ENCODE measurements at regions not wholly inside any gene's neighbourhood (a gene's known extent, or its start where the extent isn't known, plus 50 kb on each side); places are given as distances from the start of the nearest gene placed in this dataset.
A peak's percentile ranks its signal among the peaks of the same experiment; 100 is the strongest.
"Not testable (repeated sequence)": the region's sequence is repeated elsewhere in the genome, so short reads cannot be mapped to it uniquely, and the experiment has no call there.

- TF ChIP-seq CTCF (conservative IDR thresholded peaks at IDR 0.05), result no peak
Measured at GRCh38 chr5:163342306-163342705, 95.1 kb upstream of the CCNG1 start.

GRCh38 chr5:163345216-163345615, 92.2 kb upstream of the CCNG1 start:
- TF ChIP-seq CTCF (conservative IDR thresholded peaks at IDR 0.05), result no peak

More at GRCh38 chr5:163342306-163342705, 95.1 kb upstream of the CCNG1 start:
- H3K27ac ChIP-seq, result no peak overlapping the region

GRCh38 chr5:163347671-163348070, 89.7 kb upstream of the CCNG1 start:
- TF ChIP-seq CTCF (conservative IDR thresholded peaks at IDR 0.05), result peak; percentile 81
- no peak overlapping the region for H3K27ac ChIP-seq

More at GRCh38 chr5:163345216-163345615, 92.2 kb upstream of the CCNG1 start:
- H3K27ac ChIP-seq, result no peak overlapping the region

GRCh38 chr5:163350083-163350482, 87.3 kb upstream of the CCNG1 start:
- H3K27ac ChIP-seq, result no peak overlapping the region
- no peak for TF ChIP-seq CTCF (conservative IDR thresholded peaks at IDR 0.05)

GRCh38 chr5:163352531-163352930, 84.9 kb upstream of the CCNG1 start:
- no peak overlapping the region for H3K27ac ChIP-seq
- no peak for TF ChIP-seq CTCF (conservative IDR thresholded peaks at IDR 0.05)

- not testable (repeated sequence) for H3K27ac ChIP-seq
Measured at GRCh38 chr5:163355811-163356210, 81.6 kb upstream of the CCNG1 start.

- TF ChIP-seq CTCF (conservative IDR thresholded peaks at IDR 0.05), result no peak
- no peak overlapping the region for H3K27ac ChIP-seq
Measured at GRCh38 chr5:163357636-163358035, 79.8 kb upstream of the CCNG1 start.

- TF ChIP-seq CTCF (conservative IDR thresholded peaks at IDR 0.05), result no peak
- no peak overlapping the region for H3K27ac ChIP-seq
Measured at GRCh38 chr5:163360656-163361055, 76.7 kb upstream of the CCNG1 start.

Data from VCaP (cell line).